ENCODE measurements at regions not wholly inside any gene's neighbourhood (a gene's known extent, or its start where the extent isn't known, plus 50 kb on each side); places are given as distances from the start of the nearest gene placed in this dataset.

DNA sequence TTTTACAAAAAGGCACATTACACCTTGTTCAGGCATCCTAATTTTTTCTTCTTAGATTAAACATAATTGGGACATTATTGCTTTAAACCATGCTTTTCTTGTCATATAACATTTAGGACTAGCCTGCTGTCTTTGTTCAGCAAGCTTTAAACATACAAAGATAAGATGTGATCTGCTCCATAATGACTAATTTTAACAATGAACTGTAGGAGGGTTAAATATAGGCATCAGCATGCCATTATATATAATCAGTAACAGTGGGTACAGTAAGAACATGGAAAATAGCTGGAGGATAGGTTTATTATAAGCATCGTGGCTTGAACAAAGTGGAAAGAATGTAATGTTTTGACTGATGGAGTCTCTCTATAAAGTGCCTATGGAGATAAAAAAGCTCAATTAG is 661.7 kb downstream of the SLITRK6 start:
- TF ChIP-seq, protein P1, sequence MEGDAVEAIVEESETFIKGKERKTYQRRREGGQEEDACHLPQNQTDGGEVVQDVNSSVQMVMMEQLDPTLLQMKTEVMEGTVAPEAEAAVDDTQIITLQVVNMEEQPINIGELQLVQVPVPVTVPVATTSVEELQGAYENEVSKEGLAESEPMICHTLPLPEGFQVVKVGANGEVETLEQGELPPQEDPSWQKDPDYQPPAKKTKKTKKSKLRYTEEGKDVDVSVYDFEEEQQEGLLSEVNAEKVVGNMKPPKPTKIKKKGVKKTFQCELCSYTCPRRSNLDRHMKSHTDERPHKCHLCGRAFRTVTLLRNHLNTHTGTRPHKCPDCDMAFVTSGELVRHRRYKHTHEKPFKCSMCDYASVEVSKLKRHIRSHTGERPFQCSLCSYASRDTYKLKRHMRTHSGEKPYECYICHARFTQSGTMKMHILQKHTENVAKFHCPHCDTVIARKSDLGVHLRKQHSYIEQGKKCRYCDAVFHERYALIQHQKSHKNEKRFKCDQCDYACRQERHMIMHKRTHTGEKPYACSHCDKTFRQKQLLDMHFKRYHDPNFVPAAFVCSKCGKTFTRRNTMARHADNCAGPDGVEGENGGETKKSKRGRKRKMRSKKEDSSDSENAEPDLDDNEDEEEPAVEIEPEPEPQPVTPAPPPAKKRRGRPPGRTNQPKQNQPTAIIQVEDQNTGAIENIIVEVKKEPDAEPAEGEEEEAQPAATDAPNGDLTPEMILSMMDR (IDR thresholded peaks at IDR 0.05; ENCODE audit: poor library complexity) = no peak
- TF ChIP-seq EZH2 (IDR thresholded peaks at IDR 0.05; ENCODE audit: borderline replicate concordance) = no peak
